Ramos (cell line): ENCODE measurements at regions not wholly inside any gene's neighbourhood (a gene's known extent, or its start where the extent isn't known, plus 50 kb on each side); places are given as distances from the start of the nearest gene placed in this dataset.

Experiments
- in situ Hi-C: fragments of 300-500 bp; cut with MboI; formaldehyde crosslinking; loops from one replicate; pipeline ENCODE4 v1.14.3; 2022; ENCODE audit warnings: low sequenced_read_pairs; ENCODE audit not compliant: unreplicated experiment

- in situ Hi-C loops, result no loop called here
Observed at GRCh38 chr13:24100188-24100587, 60.3 kb upstream of the SPATA13 start.

GRCh38 chr13:24103782-24104372 is 56.6 kb upstream of the SPATA13 start:
- in situ Hi-C loops, result no loop called here

GRCh38 chr13:24104723-24105122 is 55.8 kb upstream of the SPATA13 start:
- in situ Hi-C loops, result no loop called here

- in situ Hi-C loops, result no loop called here
Observed at GRCh38 chr13:24106429-24106828, 54.1 kb upstream of the SPATA13 start.

GRCh38 chr13:24107955-24108614 is 52.4 kb upstream of the SPATA13 start:
- in situ Hi-C loops, result no loop called here

- in situ Hi-C loops, result no loop called here
Observed at GRCh38 chr13:24108615-24108965, 51.9 kb upstream of the SPATA13 start.

- in situ Hi-C loops, result no loop called here
Observed at GRCh38 chr13:24110011-24110410, 50.5 kb upstream of the SPATA13 start.
